Ectodermal cell (in vitro differentiated cells): ENCODE measurements at regions not wholly inside any gene's neighbourhood (a gene's known extent, or its start where the extent isn't known, plus 50 kb on each side); places are given as distances from the start of the nearest gene placed in this dataset.

Experiments
- H3K27ac ChIP-seq: 2 replicates; pipeline ENCODE4 v1.7.0; 2013; ENCODE audit warnings: mild to moderate bottlenecking, low read depth, low read length; ENCODE audit not compliant: insufficient read depth, poor library complexity, severe bottlenecking
- H3K27me3 ChIP-seq: 2 replicates; pipeline ENCODE4 v1.7.0; 2013; ENCODE audit warnings: mild to moderate bottlenecking, low read length; ENCODE audit not compliant: insufficient read depth, control insufficient read depth, poor library complexity, severe bottlenecking
- H3K36me3 ChIP-seq: one replicate; pipeline ENCODE4 v1.7.0; 2013; ENCODE audit warnings: low read length; ENCODE audit not compliant: control insufficient read depth, insufficient read depth
- H3K4me1 ChIP-seq: one replicate; pipeline ENCODE4 v1.7.0; 2013; ENCODE audit warnings: low read length; ENCODE audit not compliant: control insufficient read depth, insufficient read depth
- H3K4me3 ChIP-seq: 2 replicates; pipeline ENCODE4 v1.7.0; 2013; ENCODE audit warnings: low read depth, low read length, control low read depth; ENCODE audit not compliant: insufficient read depth
- H3K9me3 ChIP-seq: 2 replicates; pipeline ENCODE4 v1.7.0; 2013; ENCODE audit warnings: mild to moderate bottlenecking, low read length, moderate library complexity; ENCODE audit not compliant: control insufficient read depth
- WGBS, 2 experiments: methylation state at CpG; one replicate each; pipeline ENCODE4 v1.1.7; 2013; ENCODE audit warnings: missing lambda C conversion rate in 2 of 2; 5-methylcytosine and 5-hydroxymethylcytosine counted together

DNA sequence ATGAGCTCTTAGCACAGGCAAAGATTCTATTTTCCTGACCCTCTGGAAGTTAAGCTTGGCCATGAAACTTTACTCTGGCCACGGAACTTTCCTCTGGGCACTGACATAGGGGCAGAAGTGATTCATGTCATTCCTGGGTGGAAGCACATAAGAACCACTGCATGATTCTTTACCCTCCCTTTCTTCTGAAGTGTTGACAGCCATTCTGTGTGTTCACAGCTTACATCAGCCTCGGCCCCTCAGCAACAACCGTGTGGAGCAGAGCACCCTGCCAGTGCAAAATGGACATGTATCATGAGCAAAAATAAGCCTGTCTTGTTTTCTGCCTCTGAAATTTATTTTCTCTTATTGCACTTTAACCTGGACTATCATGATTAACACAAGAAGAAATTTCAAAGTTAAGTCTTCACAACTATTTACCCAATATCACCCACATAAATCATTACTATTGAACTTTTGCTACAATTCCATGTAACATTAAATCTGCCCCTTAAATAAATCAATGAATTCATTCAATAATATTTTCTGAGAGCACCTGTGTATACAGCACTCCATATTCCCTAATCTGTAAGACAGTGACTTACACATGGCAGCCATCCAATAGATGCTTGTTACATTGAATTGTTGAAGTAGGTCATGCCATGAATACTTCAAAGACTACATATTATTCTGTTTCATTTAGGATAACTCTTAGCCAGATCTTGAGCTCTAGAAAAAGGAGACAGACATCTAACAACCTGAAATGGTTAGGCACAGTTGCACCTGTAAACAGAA is 531.9 kb downstream of the IRS1 start:
- H3K27me3 ChIP-seq: no peaks in the 10 kb centered on the region
- no peak overlapping the region for H3K27ac ChIP-seq
- H3K9me3 ChIP-seq: no peaks in the 10 kb centered on the region
- WGBS, 2 experiments: 90 to 93% methylated on average over 3 of the region's 3 CpGs
- H3K4me3 ChIP-seq: no peak overlapping the region
- no peaks in the 10 kb centered on the region for H3K36me3 ChIP-seq
- no peaks in the 10 kb centered on the region for H3K4me1 ChIP-seq

DNA sequence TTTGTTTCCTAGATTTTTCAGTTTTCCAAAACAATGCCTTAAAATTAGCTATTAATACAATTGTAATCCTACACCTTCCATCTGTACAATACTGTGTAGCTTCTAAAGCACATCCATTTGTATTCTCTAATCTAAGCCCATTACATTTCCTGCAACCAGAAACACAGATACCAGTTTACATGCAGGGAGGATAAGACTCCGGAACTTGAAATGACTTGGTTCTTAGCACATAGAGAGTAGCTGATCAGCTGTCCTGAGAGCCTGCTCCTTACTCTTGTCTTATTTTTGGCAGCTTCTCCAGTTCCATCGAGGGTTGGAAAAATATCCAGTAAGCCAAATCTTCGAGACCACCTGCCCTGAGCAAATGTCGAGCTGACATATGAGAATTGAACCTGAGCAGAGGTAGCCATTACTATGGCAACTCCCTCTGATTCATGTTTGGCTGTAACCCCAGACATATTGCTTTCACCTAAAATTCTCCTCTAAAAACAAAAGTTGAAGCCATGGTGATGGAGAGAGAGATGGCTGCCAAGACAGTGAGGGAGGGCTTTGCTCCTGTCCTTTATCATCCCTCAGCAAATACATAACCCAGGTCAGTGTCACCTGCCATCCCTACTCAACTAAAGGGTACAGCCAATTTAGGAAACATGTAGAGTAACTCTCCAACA is 542.8 kb downstream of the IRS1 start:
- H3K4me1 ChIP-seq: no peaks in the 10 kb centered on the region
- H3K27me3 ChIP-seq: no peaks in the 10 kb centered on the region
- WGBS, 2 experiments: 95 to 97% methylated on average over 4 of the region's 4 CpGs
- no peaks in the 10 kb centered on the region for H3K36me3 ChIP-seq
- no peak overlapping the region for H3K27ac ChIP-seq
- H3K9me3 ChIP-seq: no peaks in the 10 kb centered on the region
- H3K4me3 ChIP-seq: no peak overlapping the region

DNA sequence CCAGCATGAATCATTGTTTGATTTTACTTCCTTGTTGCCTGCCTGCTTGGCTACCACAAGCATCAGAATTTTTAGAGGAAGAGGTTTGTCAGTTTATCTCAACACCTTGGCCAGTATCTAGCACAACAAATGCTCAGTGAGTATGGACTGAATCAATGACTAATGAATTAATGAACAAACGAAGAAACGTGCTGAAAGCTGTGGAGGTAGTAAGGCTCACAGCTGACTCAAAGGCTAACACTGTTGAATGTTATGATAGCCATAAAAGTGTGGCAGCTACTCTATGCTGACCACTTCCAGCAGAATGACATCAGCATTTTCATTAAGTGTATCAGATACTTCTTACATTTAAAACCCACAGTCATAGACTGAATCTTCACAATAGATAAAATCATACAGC is 543.4 kb downstream of the IRS1 start:
- Histone ChIP-seq H3K4me1 (no peaks in the 10 kb centered on the region), H3K27ac (no peak overlapping the region), H3K4me3 (no peak overlapping the region), H3K27me3 (no peaks in the 10 kb centered on the region), H3K9me3 (no peaks in the 10 kb centered on the region), H3K36me3 (no peaks in the 10 kb centered on the region)
- 90 to 95% methylated on average over 2 of the region's 2 CpGs for WGBS, 2 experiments

DNA sequence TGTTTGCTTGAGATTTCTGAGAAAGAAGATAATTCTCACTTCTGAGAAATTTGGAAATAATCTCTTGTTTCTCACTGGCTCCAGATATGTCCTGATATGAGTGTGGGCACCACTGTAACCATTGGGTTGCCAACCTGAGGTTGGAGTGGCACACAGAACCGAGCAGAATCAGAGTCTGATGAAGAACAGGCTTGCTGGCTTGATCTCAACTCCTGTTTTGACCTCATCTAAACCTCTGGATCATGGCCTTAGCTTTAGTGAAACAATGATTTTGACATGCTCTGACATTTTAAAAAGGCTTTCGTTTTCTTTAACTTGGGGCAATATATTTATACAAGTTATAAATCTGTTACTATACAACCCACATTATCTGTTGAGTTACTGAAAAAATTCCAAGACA is 548.0 kb downstream of the IRS1 start:
- Histone ChIP-seq H3K36me3 (no peaks in the 10 kb centered on the region), H3K4me3 (no peak overlapping the region), H3K27ac (no peak overlapping the region), H3K4me1 (no peaks in the 10 kb centered on the region), H3K9me3 (no peaks in the 10 kb centered on the region), H3K27me3 (no peaks in the 10 kb centered on the region)
- WGBS, 2 experiments: 82 to 96% methylated on average over 1 to 2 of the region's 2 CpGs

DNA sequence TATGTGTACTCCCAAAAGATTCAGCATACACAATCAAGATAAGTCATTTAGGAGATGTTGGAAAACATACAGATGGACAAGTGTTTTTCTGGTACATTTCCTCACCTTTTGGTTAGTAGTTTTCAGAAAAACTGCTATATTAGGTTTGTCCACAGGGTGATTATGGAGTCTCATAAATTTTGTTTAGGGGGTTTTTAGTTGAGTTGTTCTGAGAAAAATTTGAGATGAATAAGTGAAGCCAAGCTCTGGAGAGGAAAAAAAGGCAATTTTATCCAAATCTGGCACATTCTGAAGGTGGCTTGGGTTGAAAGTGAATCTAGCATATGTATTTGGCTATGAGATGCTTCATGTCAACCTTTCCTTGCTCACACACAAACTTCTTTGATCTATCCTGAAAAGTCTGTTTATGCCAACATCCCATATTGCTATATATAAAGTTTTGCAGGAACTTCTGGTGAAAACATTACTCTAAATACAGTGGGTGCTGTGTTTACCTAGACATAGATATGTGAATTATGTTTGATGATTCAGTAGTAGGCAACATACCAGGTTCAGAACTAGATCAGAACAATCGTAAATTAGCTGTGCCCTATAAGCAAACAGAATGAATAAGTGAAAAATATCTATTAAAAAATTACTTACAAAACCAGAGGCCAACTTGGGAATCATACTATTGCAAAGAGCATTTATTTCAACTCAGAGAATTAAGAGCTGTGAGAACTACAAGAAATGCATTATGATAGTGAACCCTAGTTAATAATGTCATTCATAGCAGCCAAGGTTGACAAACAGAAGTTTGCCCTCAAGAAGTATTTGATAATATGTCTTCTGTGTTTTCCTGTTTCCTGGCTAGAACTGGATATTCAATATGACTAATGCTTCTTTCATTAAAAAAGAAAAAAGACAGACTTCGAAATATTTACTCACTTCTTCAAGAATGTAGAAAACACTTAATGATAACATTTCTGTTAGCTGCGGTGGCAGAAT is 552.0 kb downstream of the IRS1 start:
- no peak overlapping the region for H3K4me3 ChIP-seq
- H3K27me3 ChIP-seq: no peaks in the 10 kb centered on the region
- H3K9me3 ChIP-seq: no peaks in the 10 kb centered on the region
- no peak overlapping the region for H3K27ac ChIP-seq
- H3K36me3 ChIP-seq: no peaks in the 10 kb centered on the region
- WGBS, 2 experiments: 80 to 93% methylated on average over 1 to 2 of the region's 3 CpGs
- H3K4me1 ChIP-seq: no peaks in the 10 kb centered on the region

DNA sequence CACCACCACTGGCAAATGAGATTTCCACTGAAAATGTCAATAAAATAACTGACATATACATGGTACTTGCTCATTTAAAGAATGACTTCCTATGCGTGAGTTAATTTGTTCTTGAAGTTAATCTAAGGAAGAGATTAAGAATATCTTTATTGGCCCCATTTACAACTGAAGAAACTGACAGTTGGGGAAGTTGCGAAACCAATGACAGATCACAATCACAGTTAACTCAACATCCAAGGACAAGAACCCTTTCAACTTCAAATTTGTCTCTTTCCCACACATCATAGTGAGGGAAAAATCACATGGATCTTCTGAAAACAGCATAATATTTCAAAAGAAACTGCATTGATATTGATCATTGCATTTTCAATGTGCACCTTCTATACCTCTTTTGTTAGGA is 565.4 kb downstream of the IRS1 start:
- Histone ChIP-seq H3K36me3 (no peaks in the 10 kb centered on the region), H3K4me3 (no peak overlapping the region), H3K4me1 (no peaks in the 10 kb centered on the region), H3K27me3 (no peaks in the 10 kb centered on the region), H3K27ac (no peak overlapping the region), H3K9me3 (no peaks in the 10 kb centered on the region)
- 87 to 89% methylated on average over 1 to 2 of the region's 2 CpGs for WGBS, 2 experiments

DNA sequence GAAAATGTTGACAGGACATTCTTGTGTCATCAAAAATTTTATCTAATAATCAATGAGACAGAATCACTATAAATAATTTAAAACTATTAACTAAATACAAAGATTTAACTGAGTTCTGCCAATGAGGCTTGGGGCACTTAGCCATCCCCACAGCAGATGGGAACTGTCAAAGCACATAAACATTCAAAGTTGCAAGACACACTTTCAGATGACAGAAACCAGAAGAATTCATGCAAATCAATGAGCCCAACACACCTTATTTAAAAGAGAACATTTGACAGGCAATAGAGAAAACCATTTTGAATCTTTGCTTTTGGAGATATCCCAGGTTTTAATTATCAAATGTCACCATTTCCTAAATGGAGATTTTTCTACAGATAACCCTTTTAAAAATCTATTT is 566.2 kb downstream of the IRS1 start:
- H3K4me3 ChIP-seq: no peak overlapping the region
- H3K27ac ChIP-seq: no peak overlapping the region
- H3K27me3 ChIP-seq: no peaks in the 10 kb centered on the region
- no peaks in the 10 kb centered on the region for H3K9me3 ChIP-seq
- H3K36me3 ChIP-seq: no peaks in the 10 kb centered on the region
- H3K4me1 ChIP-seq: no peaks in the 10 kb centered on the region

DNA sequence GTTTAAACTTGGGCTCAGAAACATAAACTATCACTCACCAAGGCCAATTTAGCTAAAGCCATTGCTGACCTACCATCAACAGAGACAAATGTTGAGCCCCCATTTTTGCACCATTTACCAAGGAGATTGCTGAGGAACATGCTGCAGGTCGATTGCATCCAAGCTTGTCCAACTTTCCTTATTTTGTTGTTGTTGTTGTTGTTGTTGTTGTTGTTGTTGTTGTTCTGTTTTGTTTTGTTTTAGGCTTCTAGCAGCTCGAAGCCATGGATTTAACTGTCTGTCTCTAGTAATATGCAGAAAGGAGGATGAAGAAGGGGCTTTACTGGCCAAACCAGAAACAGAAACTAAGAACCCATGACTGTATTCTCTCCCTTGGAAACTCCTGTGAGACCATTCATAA is 571.5 kb downstream of the IRS1 start:
- no peak overlapping the region for H3K27ac ChIP-seq
- H3K4me1 ChIP-seq: no peaks in the 10 kb centered on the region
- H3K36me3 ChIP-seq: no peaks in the 10 kb centered on the region
- 75 to 85% methylated on average over 2 of the region's 2 CpGs for WGBS, 2 experiments
- H3K9me3 ChIP-seq: no peaks in the 10 kb centered on the region
- H3K27me3 ChIP-seq: no peaks in the 10 kb centered on the region
- H3K4me3 ChIP-seq: no peak overlapping the region

DNA sequence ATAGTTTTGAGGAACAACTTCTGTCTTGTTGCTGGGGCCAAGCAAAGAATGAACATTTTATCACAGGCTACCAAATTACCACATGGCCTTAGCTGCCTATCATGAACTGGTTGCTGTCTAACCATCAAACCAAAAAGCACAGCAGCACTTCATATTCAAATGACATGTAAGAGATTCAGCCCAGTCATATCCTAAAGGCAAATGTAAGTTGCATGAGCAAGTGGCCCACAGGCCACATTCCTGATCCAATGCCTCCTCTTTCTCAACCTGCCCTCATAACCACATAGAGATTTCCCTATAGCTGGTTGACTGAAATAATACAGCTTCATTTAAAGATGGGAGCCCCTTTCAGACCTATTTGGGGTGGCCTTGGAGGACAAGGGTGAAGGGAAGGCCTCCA is 572.3 kb downstream of the IRS1 start:
- Histone ChIP-seq H3K27ac (no peak overlapping the region), H3K4me1 (no peaks in the 10 kb centered on the region), H3K9me3 (no peaks in the 10 kb centered on the region), H3K36me3 (no peaks in the 10 kb centered on the region), H3K27me3 (no peaks in the 10 kb centered on the region), H3K4me3 (no peak overlapping the region)

DNA sequence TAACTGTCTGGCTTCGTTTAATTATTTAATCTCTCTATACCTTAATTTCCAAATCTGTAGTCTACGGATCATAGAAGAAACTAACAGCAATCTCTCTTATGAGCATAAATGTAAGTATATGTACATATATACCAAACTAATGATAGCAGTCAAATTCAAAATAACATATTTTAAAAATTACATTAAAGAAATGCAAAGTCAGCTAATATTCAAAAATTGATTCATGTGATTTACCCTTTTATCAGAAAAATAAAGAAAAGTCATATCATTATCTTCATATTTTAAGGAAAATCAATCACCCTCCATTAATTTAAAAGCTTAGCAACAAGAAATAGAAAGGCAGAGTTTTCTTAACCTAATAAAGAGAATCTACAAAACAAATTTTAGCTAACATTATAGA is 575.9 kb downstream of the IRS1 start:
- no peaks in the 10 kb centered on the region for H3K4me1 ChIP-seq
- H3K27ac ChIP-seq: no peak overlapping the region
- H3K36me3 ChIP-seq: no peaks in the 10 kb centered on the region
- H3K27me3 ChIP-seq: no peaks in the 10 kb centered on the region
- no peaks in the 10 kb centered on the region for H3K9me3 ChIP-seq
- WGBS, 2 experiments: no CpG with 5 or more reads among the region's 2 CpGs
- no peak overlapping the region for H3K4me3 ChIP-seq
